ENCODE measurements at regions not wholly inside any gene's neighbourhood (a gene's known extent, or its start where the extent isn't known, plus 50 kb on each side); places are given as distances from the start of the nearest gene placed in this dataset.

- Histone ChIP-seq H3K36me3 (replicated peaks; ENCODE audit: insufficient read depth, low read length) (no peaks in the 10 kb centered on the region), H3K27ac (ENCODE audit: low read length) (no peak overlapping the region), H3K9ac (ENCODE audit: low read length) (no peak overlapping the region), H3K9me3 (replicated peaks; ENCODE audit: insufficient read depth, low read length) (no peaks in the 10 kb centered on the region), H2AFZ (ENCODE audit: low read length) (no peak overlapping the region), H3K4me2 (ENCODE audit: low read depth, low read length) (no peak overlapping the region), H3K4me3 (ENCODE audit: low read length) (no peak overlapping the region), H3K27me3 (replicated peaks; ENCODE audit: insufficient read depth, low read length) (no peaks in the 10 kb centered on the region), H3F3A (ENCODE audit: insufficient read depth, low read length) (no peaks in the 10 kb centered on the region), H3K79me2 (ENCODE audit: low read length) (no peaks in the 10 kb centered on the region), H3K4me1 (ENCODE audit: low read length) (no peaks in the 10 kb centered on the region), H4K20me1 (ENCODE audit: insufficient read depth, low read length) (no peaks in the 10 kb centered on the region), H3K9me2 (replicated peaks; ENCODE audit: insufficient read depth, low read length) (no peaks in the 10 kb centered on the region)
- TF ChIP-seq EZH2phosphoT487 (IDR thresholded peaks at IDR 0.05; ENCODE audit: low read length) (no peak), EZH2 (optimal IDR thresholded peaks at IDR 0.05; ENCODE audit: low read depth, low read length) (no peak), CTCF (IDR thresholded peaks at IDR 0.05; ENCODE audit: low read length) (no peak)
- DNase-seq: no peak
Observed at GRCh38 chr15:96732704-96733103, 402.2 kb downstream of the NR2F2 start.

GRCh38 chr15:96733721-96734120 lies 403.2 kb downstream of the NR2F2 start:
- H2AFZ ChIP-seq (ENCODE audit: low read length): no peak overlapping the region
- no peak overlapping the region for H3K27ac ChIP-seq (ENCODE audit: low read length)
- H4K20me1 ChIP-seq (ENCODE audit: insufficient read depth, low read length): no peaks in the 10 kb centered on the region
- H3K4me1 ChIP-seq (ENCODE audit: low read length): no peaks in the 10 kb centered on the region
- H3K27me3 ChIP-seq (replicated peaks; ENCODE audit: insufficient read depth, low read length): no peaks in the 10 kb centered on the region
- H3K4me2 ChIP-seq (ENCODE audit: low read depth, low read length): no peak overlapping the region
- TF ChIP-seq EZH2 (optimal IDR thresholded peaks at IDR 0.05; ENCODE audit: low read depth, low read length) (no peak), EZH2phosphoT487 (IDR thresholded peaks at IDR 0.05; ENCODE audit: low read length) (no peak), CTCF (IDR thresholded peaks at IDR 0.05; ENCODE audit: low read length) (no peak)
- H3F3A ChIP-seq (ENCODE audit: insufficient read depth, low read length): no peaks in the 10 kb centered on the region
- no peak overlapping the region for H3K4me3 ChIP-seq (ENCODE audit: low read length)
- H3K9me2 ChIP-seq (replicated peaks; ENCODE audit: insufficient read depth, low read length): no peaks in the 10 kb centered on the region
- DNase-seq: no peak
- no peak overlapping the region for H3K9ac ChIP-seq (ENCODE audit: low read length)
- no peaks in the 10 kb centered on the region for H3K79me2 ChIP-seq (ENCODE audit: low read length)
- H3K36me3 ChIP-seq (replicated peaks; ENCODE audit: insufficient read depth, low read length): no peaks in the 10 kb centered on the region
- no peaks in the 10 kb centered on the region for H3K9me3 ChIP-seq (replicated peaks; ENCODE audit: insufficient read depth, low read length)

- Histone ChIP-seq H3K4me3 (ENCODE audit: low read length) (no peak overlapping the region), H3K9ac (ENCODE audit: low read length) (no peak overlapping the region)
- TF ChIP-seq EZH2 (optimal IDR thresholded peaks at IDR 0.05; ENCODE audit: low read depth, low read length): no peak
- no peak for TF ChIP-seq CTCF (IDR thresholded peaks at IDR 0.05; ENCODE audit: low read length)
- no peak for TF ChIP-seq EZH2phosphoT487 (IDR thresholded peaks at IDR 0.05; ENCODE audit: low read length)
Observed at GRCh38 chr15:96735632-96736240, 405.2 kb downstream of the NR2F2 start.

More at GRCh38 chr15:96735632-96736240, 405.2 kb downstream of the NR2F2 start:
- Histone ChIP-seq H3K79me2 (ENCODE audit: low read length) (no peaks in the 10 kb centered on the region), H3K27ac (ENCODE audit: low read length) (no peak overlapping the region), H3K27me3 (replicated peaks; ENCODE audit: insufficient read depth, low read length) (no peaks in the 10 kb centered on the region), H3K4me1 (ENCODE audit: low read length) (no peaks in the 10 kb centered on the region), H3K36me3 (replicated peaks; ENCODE audit: insufficient read depth, low read length) (no peaks in the 10 kb centered on the region), H2AFZ (ENCODE audit: low read length) (no peak overlapping the region), H3K9me2 (replicated peaks; ENCODE audit: insufficient read depth, low read length) (no peaks in the 10 kb centered on the region), H3F3A (ENCODE audit: insufficient read depth, low read length) (no peaks in the 10 kb centered on the region), H3K4me2 (ENCODE audit: low read depth, low read length) (no peak overlapping the region), H3K9me3 (replicated peaks; ENCODE audit: insufficient read depth, low read length) (no peaks in the 10 kb centered on the region), H4K20me1 (ENCODE audit: insufficient read depth, low read length) (no peaks in the 10 kb centered on the region)
- DNase-seq: no peak

Data from MM.1S (cell line).